IMR-90 (cell line): ENCODE measurements at regions not wholly inside any gene's neighbourhood (a gene's known extent, or its start where the extent isn't known, plus 50 kb on each side); places are given as distances from the start of the nearest gene placed in this dataset.

Experiments used
- ATAC-seq: fragments of 200-7000 bp; cut with Tn5 transposase; 2 replicates; pipeline ENCODE4 v1.9.1; 2020; ENCODE audit warnings: low read depth, mild to moderate bottlenecking, moderate library complexity
- BruUV-seq: library from RNA; stranded (reverse); fragments of 400-500 nt; replicated peaks from 2 replicates; lab custom pipeline; 2021; lab: Mats Ljungman, UMichigan
- CTCF ChIA-PET: fragments of 300-600 bp; formaldehyde crosslinking; extraction: SDS; loops from one replicate; lab custom pipeline; 2021; ENCODE audit warnings: antibody characterized with exemption; lab: Yijun Ruan, JAX
- POLR2A ChIA-PET: fragments of 300-600 bp; sonication (Branson Sonifier 250); formaldehyde crosslinking; loops from one replicate; lab custom pipeline; 2022; ENCODE audit warnings: antibody characterized with exemption; ENCODE audit not compliant: unreplicated experiment; lab: Charles Lee
- DNase-seq: peaks from one replicate; pipeline ENCODE4 v3.0.0; 2013
- H2AFZ ChIP-seq: replicated peaks from 2 replicates; pipeline ENCODE3; 2013; ENCODE audit warnings: low read length, mild to moderate bottlenecking; ENCODE audit not compliant: poor library complexity
- H2AK5ac ChIP-seq: 2 replicates; pipeline ENCODE4 v1.6.1; 2013; ENCODE audit warnings: low read depth, low read length, inconsistent platforms
- H2AK9ac ChIP-seq: replicated peaks from 2 replicates; pipeline ENCODE3; 2013; ENCODE audit warnings: mild to moderate bottlenecking, low read depth, low read length, moderate library complexity; ENCODE audit not compliant: poor library complexity
- H2BK120ac ChIP-seq: 2 replicates; pipeline ENCODE4 v1.6.1; 2013; ENCODE audit warnings: low read depth, low read length, inconsistent platforms
- H2BK15ac ChIP-seq: 3 replicates; pipeline ENCODE4 v1.6.1; 2013; ENCODE audit warnings: low read depth, low read length, inconsistent platforms
- H2BK20ac ChIP-seq: 2 replicates; pipeline ENCODE4 v1.6.1; 2013; ENCODE audit warnings: low read depth, mild to moderate bottlenecking, inconsistent platforms, low read length, moderate library complexity
- H2BK5ac ChIP-seq: 2 replicates; pipeline ENCODE4 v1.6.1; 2013; ENCODE audit warnings: mild to moderate bottlenecking, low read depth, low read length, inconsistent platforms; ENCODE audit not compliant: poor library complexity, severe bottlenecking
- H3K14ac ChIP-seq: replicated peaks from 2 replicates; pipeline ENCODE4 v1.6.1; 2013; ENCODE audit warnings: low read depth, low read length, inconsistent platforms
- H3K18ac ChIP-seq: 2 replicates; pipeline ENCODE4 v1.6.1; 2013; ENCODE audit warnings: low read depth, low read length, control low read depth
- H3K23ac ChIP-seq: 2 replicates; pipeline ENCODE4 v1.6.1; 2013; ENCODE audit warnings: low read depth, low read length, inconsistent platforms
- H3K27ac ChIP-seq: 2 replicates; pipeline ENCODE4 v1.5.1; 2013; ENCODE audit warnings: mild to moderate bottlenecking, control low read depth, low read length; ENCODE audit not compliant: insufficient read depth
- H3K27me3 ChIP-seq: 2 replicates; pipeline ENCODE4 v1.6.1; 2013; ENCODE audit warnings: low read length; ENCODE audit not compliant: control insufficient read depth, insufficient read depth
- H3K36me3 ChIP-seq: 2 replicates; pipeline ENCODE4 v1.6.1; 2013; ENCODE audit warnings: low read length, mixed read lengths; ENCODE audit not compliant: control insufficient read depth, insufficient read depth
- H3K4ac ChIP-seq: 2 replicates; pipeline ENCODE4 v1.6.1; 2013; ENCODE audit warnings: low read depth, low read length, inconsistent platforms
- H3K4me1 ChIP-seq: 2 replicates; pipeline ENCODE4 v1.6.1; 2013; ENCODE audit warnings: low read length, mixed read lengths; ENCODE audit not compliant: control insufficient read depth, insufficient read depth
- H3K4me2 ChIP-seq: 2 replicates; pipeline ENCODE4 v1.6.1; 2013; ENCODE audit warnings: low read depth, mild to moderate bottlenecking, control low read depth, low read length, moderate library complexity
- H3K4me3 ChIP-seq: 2 replicates; pipeline ENCODE4 v1.5.1; 2013; ENCODE audit warnings: low read depth, mild to moderate bottlenecking, control low read depth, low read length, moderate library complexity; ENCODE audit not compliant: insufficient read depth
- H3K56ac ChIP-seq: 2 replicates; pipeline ENCODE4 v1.6.1; 2013; ENCODE audit warnings: low read length, inconsistent platforms; ENCODE audit not compliant: insufficient read depth; ENCODE audit errors: extremely low read depth
- H3K79me1 ChIP-seq, 2 experiments: 2 replicates each; pipeline ENCODE4 v1.6.1; 2013; ENCODE audit warnings: low read length in 2 of 2, inconsistent platforms in 1 of 2, low read depth in 1 of 2
- H3K9ac ChIP-seq: 2 replicates; pipeline ENCODE4 v1.6.1; 2013; ENCODE audit warnings: low read depth, low read length, control low read depth
- H3K9me1 ChIP-seq: 2 replicates; pipeline ENCODE4 v1.6.1; 2013; ENCODE audit warnings: low read length, inconsistent platforms; ENCODE audit not compliant: insufficient read depth
- H3K9me3 ChIP-seq: 2 replicates; pipeline ENCODE4 v1.6.1; 2013; ENCODE audit warnings: low read length; ENCODE audit not compliant: control insufficient read depth, insufficient read depth
- H4K20me1 ChIP-seq: 2 replicates; pipeline ENCODE4 v1.6.1; 2013; ENCODE audit warnings: low read length, inconsistent platforms; ENCODE audit not compliant: insufficient read depth
- H4K5ac ChIP-seq: 2 replicates; pipeline ENCODE4 v1.6.1; 2013; ENCODE audit warnings: mild to moderate bottlenecking, low read depth, low read length, control low read depth
- H4K8ac ChIP-seq, 2 experiments: 2 replicates each; pipeline ENCODE4 v1.6.1; 2013; ENCODE audit warnings: low read depth in 2 of 2, low read length in 2 of 2, control low read depth in 1 of 2, inconsistent platforms in 1 of 2
- H4K91ac ChIP-seq: 2 replicates; pipeline ENCODE4 v1.6.1; 2013; ENCODE audit warnings: low read depth, low read length, inconsistent platforms; ENCODE audit not compliant: insufficient read depth
- BHLHE40 ChIP-seq: fragments of 150-350 bp; IDR thresholded peaks from 2 replicates; pipeline ENCODE4 v1.6.1; 2016; ENCODE audit warnings: mild to moderate bottlenecking, low read depth, low read length
- CEBPB ChIP-seq: IDR thresholded peaks from 2 replicates; pipeline ENCODE4 v1.6.1; 2012; ENCODE audit warnings: low read depth, low read length, improper control_type of control experiment
- FOS ChIP-seq: fragments of 150-350 bp; IDR thresholded peaks from 2 replicates; pipeline ENCODE4 v1.6.1; 2016; ENCODE audit warnings: low read depth, low read length
- MAZ ChIP-seq: IDR thresholded peaks from 2 replicates; pipeline ENCODE4 v1.6.1; 2012; ENCODE audit warnings: low read depth, mild to moderate bottlenecking, low read length, improper control_type of control experiment, moderate library complexity, borderline replicate concordance
- MXI1 ChIP-seq: IDR thresholded peaks from 2 replicates; pipeline ENCODE4 v1.6.1; 2012; ENCODE audit warnings: low read depth, mild to moderate bottlenecking, low read length, moderate library complexity, borderline replicate concordance
- NFE2L2 ChIP-seq: fragments of 150-350 bp; IDR thresholded peaks from 2 replicates; pipeline ENCODE4 v1.6.1; 2016; ENCODE audit warnings: low read depth, mild to moderate bottlenecking, low read length
- POLR2A ChIP-seq: IDR thresholded peaks from 2 replicates; pipeline ENCODE4 v1.6.1; 2012; ENCODE audit warnings: mild to moderate bottlenecking, low read depth, low read length
- RAD21 ChIP-seq: IDR thresholded peaks from 2 replicates; pipeline ENCODE4 v1.6.1; 2012; ENCODE audit warnings: low read length, improper control_type of control experiment
- RCOR1 ChIP-seq: IDR thresholded peaks from 2 replicates; pipeline ENCODE4 v1.6.1; 2012; ENCODE audit warnings: mild to moderate bottlenecking, low read length, improper control_type of control experiment; ENCODE audit not compliant: insufficient replicate concordance
- SMC3 ChIP-seq: fragments of 150-350 bp; IDR thresholded peaks from 2 replicates; pipeline ENCODE4 v1.6.1; 2016; ENCODE audit warnings: low read depth, mild to moderate bottlenecking, antibody characterized with exemption, low read length, moderate library complexity
- WGBS, 2 experiments: methylation state at CpG; one replicate each; pipeline versions ENCODE4 v1.1.5 to v1.1.7; 2013; ENCODE audit warnings: missing lambda C conversion rate in 2 of 2; ENCODE audit not compliant: insufficient read length in 1 of 2; ENCODE audit errors: extremely low coverage in 2 of 2; 5-methylcytosine and 5-hydroxymethylcytosine counted together
- dilution Hi-C: fragments of 300-500 bp; cut with HindIII; formaldehyde crosslinking; loops from one replicate; pipeline ENCODE4 v1.14.3; 2018; ENCODE audit warnings: low sequenced_read_pairs; ENCODE audit not compliant: unreplicated experiment
- in situ Hi-C: fragments of 300-500 bp; cut with MboI; formaldehyde crosslinking; loops from 3 replicates; pipeline ENCODE4 v1.14.3; 2019; ENCODE audit warnings: low sequenced_read_pairs, inconsistent platforms, mixed read lengths
- intact Hi-C: fragments of 100-400 bp; cut with micrococcal nuclease; formaldehyde crosslinking; loops from 2 replicates; pipeline ENCODE4 v1.10.0; 2022
- TF ChIP-seq, protein P1 (sequence below): fragments of 150-350 bp; IDR thresholded peaks from 2 replicates; pipeline ENCODE4 v1.6.1; 2017; ENCODE audit warnings: mild to moderate bottlenecking, antibody characterized with exemption, low read length, low read depth
- TF ChIP-seq, protein P2 (sequence below): fragments of 150-350 bp; IDR thresholded peaks from 2 replicates; pipeline ENCODE4 v1.6.1; 2016; ENCODE audit warnings: low read depth, mild to moderate bottlenecking, low read length, moderate library complexity, borderline replicate concordance

DNA sequence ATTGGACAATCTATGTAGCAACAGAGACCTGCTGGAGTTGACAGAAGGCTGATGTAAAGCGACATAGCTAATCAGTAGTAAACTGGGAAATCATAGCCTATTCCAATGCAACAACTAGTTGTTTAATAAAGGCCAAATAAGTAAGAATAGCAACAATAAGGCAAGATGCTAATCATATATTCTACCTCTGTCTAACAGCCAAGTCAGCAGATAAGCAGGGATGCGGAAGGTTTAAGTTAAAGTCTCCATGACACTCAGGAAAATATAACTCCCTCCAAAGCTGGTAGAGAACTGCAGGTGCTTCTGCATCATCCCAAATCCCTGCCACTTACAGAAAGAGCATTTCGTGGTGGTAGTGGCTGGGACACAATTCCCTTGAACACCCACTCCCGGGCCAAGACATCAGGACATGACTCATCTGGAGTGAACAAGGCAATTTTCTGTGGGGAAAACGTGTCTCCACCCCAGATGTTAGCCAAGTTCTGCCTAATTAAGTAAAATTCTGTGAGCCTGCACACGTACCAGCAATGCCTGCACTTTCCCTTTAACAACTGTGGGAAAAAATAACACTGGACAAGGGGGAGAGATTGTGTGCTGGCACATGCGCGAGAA, 413.6 kb upstream of the ID2 start:
- CTCF ChIA-PET = interaction anchor here (0.6 kb wide), 1 partner anchor 323 kb away, joined by 4 read pairs; no protein-coding TSS in a partner anchor
- no TSS peak for BruUV-seq

More for the DNA sequence above, 413.6 kb upstream of the ID2 start:
- no CpG with 5 or more reads among the region's 8 CpGs for WGBS, 2 experiments
- H3K56ac ChIP-seq = no peak overlapping the region
- no peaks in the 10 kb centered on the region for H3K9me3 ChIP-seq
- no peaks in the 10 kb centered on the region for H3K4me1 ChIP-seq
- no peak overlapping the region for H2BK5ac ChIP-seq
- H3K4me2 ChIP-seq = no peak overlapping the region
- H3K27ac ChIP-seq = no peak overlapping the region
- H4K8ac ChIP-seq = no peak overlapping the region
- no peak overlapping the region for H2BK15ac ChIP-seq
- H3K14ac ChIP-seq = no peak overlapping the region
- ATAC-seq (no peak), DNase-seq (no peak)
- H3K36me3 ChIP-seq = no peaks in the 10 kb centered on the region
- H3K23ac ChIP-seq = no peak overlapping the region
- no peak overlapping the region for H2BK120ac ChIP-seq
- no peak overlapping the region for H4K5ac ChIP-seq
- H3K27me3 ChIP-seq = peaks cover 10% of the 10 kb centered on the region
- H3K9me1 ChIP-seq = no peaks in the 10 kb centered on the region
- H4K91ac ChIP-seq = no peak overlapping the region
- POLR2A ChIA-PET = no interaction called here
- in situ Hi-C loops = no loop called here
- intact Hi-C loops = no loop called here
- no peaks in the 10 kb centered on the region for H3K79me1 ChIP-seq
- H3K18ac ChIP-seq = no peak overlapping the region
- no peak for TF ChIP-seq MXI1
- no peak for TF ChIP-seq RCOR1
- no peak for TF ChIP-seq POLR2A
- TF ChIP-seq BHLHE40 = no peak
- no peak for TF ChIP-seq NFE2L2
- TF ChIP-seq, protein P1, sequence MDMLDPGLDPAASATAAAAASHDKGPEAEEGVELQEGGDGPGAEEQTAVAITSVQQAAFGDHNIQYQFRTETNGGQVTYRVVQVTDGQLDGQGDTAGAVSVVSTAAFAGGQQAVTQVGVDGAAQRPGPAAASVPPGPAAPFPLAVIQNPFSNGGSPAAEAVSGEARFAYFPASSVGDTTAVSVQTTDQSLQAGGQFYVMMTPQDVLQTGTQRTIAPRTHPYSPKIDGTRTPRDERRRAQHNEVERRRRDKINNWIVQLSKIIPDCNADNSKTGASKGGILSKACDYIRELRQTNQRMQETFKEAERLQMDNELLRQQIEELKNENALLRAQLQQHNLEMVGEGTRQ = no peak
- no peak for TF ChIP-seq FOS
- TF ChIP-seq RAD21 = no peak
- TF ChIP-seq, protein P2, sequence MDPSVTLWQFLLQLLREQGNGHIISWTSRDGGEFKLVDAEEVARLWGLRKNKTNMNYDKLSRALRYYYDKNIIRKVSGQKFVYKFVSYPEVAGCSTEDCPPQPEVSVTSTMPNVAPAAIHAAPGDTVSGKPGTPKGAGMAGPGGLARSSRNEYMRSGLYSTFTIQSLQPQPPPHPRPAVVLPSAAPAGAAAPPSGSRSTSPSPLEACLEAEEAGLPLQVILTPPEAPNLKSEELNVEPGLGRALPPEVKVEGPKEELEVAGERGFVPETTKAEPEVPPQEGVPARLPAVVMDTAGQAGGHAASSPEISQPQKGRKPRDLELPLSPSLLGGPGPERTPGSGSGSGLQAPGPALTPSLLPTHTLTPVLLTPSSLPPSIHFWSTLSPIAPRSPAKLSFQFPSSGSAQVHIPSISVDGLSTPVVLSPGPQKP = no peak
- no peak for TF ChIP-seq CEBPB
- TF ChIP-seq MAZ = no peak
- no peak for TF ChIP-seq SMC3
- no peak overlapping the region for H3K9ac ChIP-seq
- no peak overlapping the region for H3K4ac ChIP-seq
- H2AK9ac ChIP-seq = no peak overlapping the region
- dilution Hi-C loops = no loop called here
- no peak overlapping the region for H2BK20ac ChIP-seq
- no peak overlapping the region for H3K4me3 ChIP-seq
- no peak overlapping the region for H2AK5ac ChIP-seq
- H2AFZ ChIP-seq = no peak overlapping the region
- H4K20me1 ChIP-seq = no peaks in the 10 kb centered on the region
